Stomach (tissue), 4 donors: ENCODE measurements at regions not wholly inside any gene's neighbourhood (a gene's known extent, or its start where the extent isn't known, plus 50 kb on each side); places are given as distances from the start of the nearest gene placed in this dataset.
"Not testable (repeated sequence)": the region's sequence is repeated elsewhere in the genome, so short reads cannot be mapped to it uniquely, and the experiment has no call there.

ENCODE experiments used
- EP300 ChIP-seq: sonication (generic); formaldehyde crosslinking; IDR thresholded peaks from one replicate; pipeline ENCODE4 v1.6.1; 2017; ENCODE audit warnings: antibody characterized with exemption
- POLR2A ChIP-seq, 4 donors: fragments of 450-650 bp; IDR thresholded peaks; one replicate each; pipeline ENCODE4 v1.6.1; 2016; ENCODE audit warnings: antibody characterized with exemption in 4 of 4, control low read depth in 2 of 4, mild to moderate bottlenecking in 1 of 4, moderate library complexity in 1 of 4
- POLR2AphosphoS5 ChIP-seq, 3 donors: sonication (generic); formaldehyde crosslinking; IDR thresholded peaks; one replicate each; pipeline ENCODE4 v1.6.1; 2016; ENCODE audit warnings: antibody characterized with exemption in 3 of 3
- TF ChIP-seq, protein P1 (sequence below), 7 experiments: fragments of 450-650 bp in 4 of 7; fragments of 200-600 bp in 3 of 7; sonication (generic) in 3 of 7; IDR thresholded peaks; one replicate each; pipeline ENCODE4 v1.5.1; 2016 to 2019; ENCODE audit warnings: antibody characterized with exemption in 7 of 7, control low read depth in 2 of 7, mild to moderate bottlenecking in 1 of 7

DNA sequence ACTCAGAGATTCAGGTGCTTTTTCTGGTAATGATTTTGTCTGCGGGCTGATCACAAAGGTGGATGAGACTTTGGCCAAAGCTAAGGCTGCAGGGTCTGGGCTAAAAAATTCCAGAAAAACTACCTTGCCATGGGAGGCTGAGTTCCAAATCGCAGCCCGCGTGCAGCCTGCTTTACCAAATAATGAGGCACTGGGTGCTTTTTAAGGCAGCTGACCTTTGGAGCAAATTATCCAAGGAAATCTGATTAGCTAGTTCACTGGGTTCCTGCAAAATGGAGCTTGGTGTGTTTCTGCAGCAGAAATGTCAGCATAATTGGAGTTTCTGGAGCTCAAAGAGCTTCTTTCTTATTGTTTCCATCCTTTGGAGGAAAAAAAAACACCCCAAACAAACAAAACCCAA lies 156.6 kb downstream of the NPIPA7 start:
- TF ChIP-seq, protein P1, sequence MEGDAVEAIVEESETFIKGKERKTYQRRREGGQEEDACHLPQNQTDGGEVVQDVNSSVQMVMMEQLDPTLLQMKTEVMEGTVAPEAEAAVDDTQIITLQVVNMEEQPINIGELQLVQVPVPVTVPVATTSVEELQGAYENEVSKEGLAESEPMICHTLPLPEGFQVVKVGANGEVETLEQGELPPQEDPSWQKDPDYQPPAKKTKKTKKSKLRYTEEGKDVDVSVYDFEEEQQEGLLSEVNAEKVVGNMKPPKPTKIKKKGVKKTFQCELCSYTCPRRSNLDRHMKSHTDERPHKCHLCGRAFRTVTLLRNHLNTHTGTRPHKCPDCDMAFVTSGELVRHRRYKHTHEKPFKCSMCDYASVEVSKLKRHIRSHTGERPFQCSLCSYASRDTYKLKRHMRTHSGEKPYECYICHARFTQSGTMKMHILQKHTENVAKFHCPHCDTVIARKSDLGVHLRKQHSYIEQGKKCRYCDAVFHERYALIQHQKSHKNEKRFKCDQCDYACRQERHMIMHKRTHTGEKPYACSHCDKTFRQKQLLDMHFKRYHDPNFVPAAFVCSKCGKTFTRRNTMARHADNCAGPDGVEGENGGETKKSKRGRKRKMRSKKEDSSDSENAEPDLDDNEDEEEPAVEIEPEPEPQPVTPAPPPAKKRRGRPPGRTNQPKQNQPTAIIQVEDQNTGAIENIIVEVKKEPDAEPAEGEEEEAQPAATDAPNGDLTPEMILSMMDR (IDR thresholded peaks at IDR 0.05), result not testable (repeated sequence)
- TF ChIP-seq EP300; POLR2AphosphoS5 (IDR thresholded peaks at IDR 0.05); POLR2A (IDR thresholded peaks at IDR 0.05): not testable (repeated sequence)
